ENCODE measurements at regions not wholly inside any gene's neighbourhood (a gene's known extent, or its start where the extent isn't known, plus 50 kb on each side); places are given as distances from the start of the nearest gene placed in this dataset.
A peak's percentile ranks its signal among the peaks of the same experiment; 100 is the strongest.

- Mint-ChIP-seq H3K36me3 (peaks cover 28% of the 10 kb centered on the region), H3K27me3 (no peaks in the 10 kb centered on the region), H3K4me3 (no peak overlapping the region), H3K27ac (peak overlapping the region; percentile 32), H3K4me1 (ENCODE audit: unreplicated experiment) (peaks cover 3% of the 10 kb centered on the region), H3K9me3 (no peaks in the 10 kb centered on the region)
- DNase-seq (ENCODE audit: extremely low spot score, unreplicated experiment): no peak
- no peak for TF ChIP-seq CTCF (conservative IDR thresholded peaks at IDR 0.05)
These were observed 72.6 kb upstream of the SLC4A11 start for GRCh38 chr20:3311623-3312022.

GRCh38 chr20:3309226-3309625 is 70.2 kb upstream of the SLC4A11 start:
- TF ChIP-seq CTCF (conservative IDR thresholded peaks at IDR 0.05): no peak

GRCh38 chr20:3307725-3308124 is 68.7 kb upstream of the SLC4A11 start:
- Mint-ChIP-seq H3K9me3 (no peaks in the 10 kb centered on the region), H3K27ac (no peak overlapping the region), H3K4me1 (ENCODE audit: unreplicated experiment) (no peaks in the 10 kb centered on the region), H3K36me3 (peaks cover 27% of the 10 kb centered on the region), H3K27me3 (no peaks in the 10 kb centered on the region), H3K4me3 (no peak overlapping the region)
- TF ChIP-seq CTCF (conservative IDR thresholded peaks at IDR 0.05): no peak
- DNase-seq (ENCODE audit: extremely low spot score, unreplicated experiment): no peak

More at GRCh38 chr20:3309226-3309625, 70.2 kb upstream of the SLC4A11 start:
- no peak overlapping the region for H3K27ac Mint-ChIP-seq
- no peaks in the 10 kb centered on the region for H3K27me3 Mint-ChIP-seq
- no peaks in the 10 kb centered on the region for H3K9me3 Mint-ChIP-seq
- no peaks in the 10 kb centered on the region for H3K4me1 Mint-ChIP-seq (ENCODE audit: unreplicated experiment)
- no peak overlapping the region for H3K4me3 Mint-ChIP-seq
- no peak for DNase-seq (ENCODE audit: extremely low spot score, unreplicated experiment)
- H3K36me3 Mint-ChIP-seq: peaks cover 35% of the 10 kb centered on the region

GRCh38 chr20:3307078-3307477 is 68.1 kb upstream of the SLC4A11 start:
- no peak for DNase-seq (ENCODE audit: extremely low spot score, unreplicated experiment)
- no peaks in the 10 kb centered on the region for H3K27me3 Mint-ChIP-seq
- H3K27ac Mint-ChIP-seq: no peak overlapping the region
- H3K4me1 Mint-ChIP-seq (ENCODE audit: unreplicated experiment): no peaks in the 10 kb centered on the region
- TF ChIP-seq CTCF (conservative IDR thresholded peaks at IDR 0.05): no peak
- peaks cover 25% of the 10 kb centered on the region for H3K36me3 Mint-ChIP-seq
- no peak overlapping the region for H3K4me3 Mint-ChIP-seq
- H3K9me3 Mint-ChIP-seq: no peaks in the 10 kb centered on the region

GRCh38 chr20:3306068-3306467 is 67.1 kb upstream of the SLC4A11 start:
- TF ChIP-seq CTCF (conservative IDR thresholded peaks at IDR 0.05): no peak
- H3K4me1 Mint-ChIP-seq (ENCODE audit: unreplicated experiment): no peaks in the 10 kb centered on the region
- H3K36me3 Mint-ChIP-seq: peaks cover 19% of the 10 kb centered on the region
- H3K27ac Mint-ChIP-seq: no peak overlapping the region
- DNase-seq (ENCODE audit: extremely low spot score, unreplicated experiment): no peak
- H3K27me3 Mint-ChIP-seq: no peaks in the 10 kb centered on the region
- H3K9me3 Mint-ChIP-seq: no peaks in the 10 kb centered on the region
- H3K4me3 Mint-ChIP-seq: no peak overlapping the region

GRCh38 chr20:3304456-3304855 is 65.5 kb upstream of the SLC4A11 start:
- Mint-ChIP-seq H3K27me3 (no peaks in the 10 kb centered on the region), H3K4me1 (ENCODE audit: unreplicated experiment) (no peaks in the 10 kb centered on the region), H3K4me3 (no peak overlapping the region), H3K36me3 (peaks cover 19% of the 10 kb centered on the region), H3K27ac (no peak overlapping the region), H3K9me3 (no peaks in the 10 kb centered on the region)
- DNase-seq (ENCODE audit: extremely low spot score, unreplicated experiment): no peak
- TF ChIP-seq CTCF (conservative IDR thresholded peaks at IDR 0.05): no peak
